GM12872 (cell line): ENCODE measurements at regions not wholly inside any gene's neighbourhood (a gene's known extent, or its start where the extent isn't known, plus 50 kb on each side); places are given as distances from the start of the nearest gene placed in this dataset.

Experiments used
- TF ChIP-seq, protein P1 (sequence below): IDR thresholded peaks from 3 replicates; pipeline ENCODE4 v1.5.1; 2011; ENCODE audit warnings: low read depth, mild to moderate bottlenecking, low read length, moderate library complexity; ENCODE audit not compliant: insufficient read depth

DNA sequence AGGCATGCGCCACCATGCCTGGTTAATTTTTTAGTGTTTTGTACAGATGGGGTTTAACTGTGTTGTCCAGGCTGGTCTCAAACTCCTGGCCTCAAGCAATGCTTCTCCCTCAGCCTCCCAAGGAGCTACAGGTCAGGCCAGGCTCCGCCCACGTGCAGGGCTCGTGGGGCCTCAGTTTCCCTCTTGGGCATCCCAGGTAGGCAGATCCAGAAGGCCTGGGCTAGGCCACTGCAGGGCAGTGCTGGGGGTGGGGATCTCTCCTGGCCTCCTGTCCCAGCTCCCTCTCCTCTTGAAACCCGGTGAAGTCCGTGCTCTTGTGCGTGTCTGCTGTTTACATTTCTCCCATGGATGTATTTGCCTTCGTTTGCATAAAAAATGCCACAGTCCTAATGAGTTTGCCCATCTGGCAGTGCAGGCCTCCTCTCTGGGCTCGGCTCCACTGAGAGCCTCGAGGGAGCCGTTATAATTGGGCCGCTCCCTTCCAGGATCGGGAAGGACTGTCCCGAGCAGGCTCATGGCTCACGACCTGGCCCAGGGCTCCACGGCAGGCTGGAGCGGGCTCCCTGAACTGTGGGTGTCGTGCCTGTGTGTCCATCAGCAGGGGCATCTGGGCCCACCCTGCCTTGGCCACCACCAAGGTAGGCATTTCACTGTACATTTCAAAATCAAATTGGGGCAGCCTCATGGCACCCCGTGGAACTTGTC, 52.6 kb upstream of the RUFY1 start:
- TF ChIP-seq, protein P1, sequence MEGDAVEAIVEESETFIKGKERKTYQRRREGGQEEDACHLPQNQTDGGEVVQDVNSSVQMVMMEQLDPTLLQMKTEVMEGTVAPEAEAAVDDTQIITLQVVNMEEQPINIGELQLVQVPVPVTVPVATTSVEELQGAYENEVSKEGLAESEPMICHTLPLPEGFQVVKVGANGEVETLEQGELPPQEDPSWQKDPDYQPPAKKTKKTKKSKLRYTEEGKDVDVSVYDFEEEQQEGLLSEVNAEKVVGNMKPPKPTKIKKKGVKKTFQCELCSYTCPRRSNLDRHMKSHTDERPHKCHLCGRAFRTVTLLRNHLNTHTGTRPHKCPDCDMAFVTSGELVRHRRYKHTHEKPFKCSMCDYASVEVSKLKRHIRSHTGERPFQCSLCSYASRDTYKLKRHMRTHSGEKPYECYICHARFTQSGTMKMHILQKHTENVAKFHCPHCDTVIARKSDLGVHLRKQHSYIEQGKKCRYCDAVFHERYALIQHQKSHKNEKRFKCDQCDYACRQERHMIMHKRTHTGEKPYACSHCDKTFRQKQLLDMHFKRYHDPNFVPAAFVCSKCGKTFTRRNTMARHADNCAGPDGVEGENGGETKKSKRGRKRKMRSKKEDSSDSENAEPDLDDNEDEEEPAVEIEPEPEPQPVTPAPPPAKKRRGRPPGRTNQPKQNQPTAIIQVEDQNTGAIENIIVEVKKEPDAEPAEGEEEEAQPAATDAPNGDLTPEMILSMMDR, result no peak

DNA sequence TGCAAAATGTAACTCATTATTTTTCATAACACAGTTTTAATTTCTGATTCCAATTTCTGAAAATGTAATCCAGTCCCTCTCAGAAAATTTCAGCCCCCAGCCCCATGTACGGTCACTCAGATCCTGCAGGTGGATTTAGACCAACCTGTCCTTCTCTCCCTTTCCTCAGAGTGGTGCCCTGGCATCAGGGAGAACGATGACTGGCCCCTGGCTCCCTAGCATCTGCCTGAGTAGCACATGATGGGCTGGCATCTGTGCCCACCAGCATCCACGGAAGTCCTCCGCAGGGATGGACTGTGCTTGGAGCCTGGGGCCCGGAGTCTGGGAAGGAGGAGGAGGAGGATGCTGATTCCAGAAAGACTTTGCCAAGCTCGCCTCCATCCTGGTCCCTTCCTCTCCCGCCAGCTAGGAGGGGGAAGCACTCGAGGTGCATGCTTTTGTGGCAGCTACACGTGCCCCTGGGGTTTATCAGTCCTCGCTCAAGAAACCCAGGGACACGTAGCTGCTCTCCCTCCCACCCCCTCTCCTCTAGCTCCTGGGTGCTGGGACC, 54.4 kb upstream of the RUFY1 start:
- TF ChIP-seq, protein P1, result peak; percentile 20; the same call in 1 of the 3 replicates

DNA sequence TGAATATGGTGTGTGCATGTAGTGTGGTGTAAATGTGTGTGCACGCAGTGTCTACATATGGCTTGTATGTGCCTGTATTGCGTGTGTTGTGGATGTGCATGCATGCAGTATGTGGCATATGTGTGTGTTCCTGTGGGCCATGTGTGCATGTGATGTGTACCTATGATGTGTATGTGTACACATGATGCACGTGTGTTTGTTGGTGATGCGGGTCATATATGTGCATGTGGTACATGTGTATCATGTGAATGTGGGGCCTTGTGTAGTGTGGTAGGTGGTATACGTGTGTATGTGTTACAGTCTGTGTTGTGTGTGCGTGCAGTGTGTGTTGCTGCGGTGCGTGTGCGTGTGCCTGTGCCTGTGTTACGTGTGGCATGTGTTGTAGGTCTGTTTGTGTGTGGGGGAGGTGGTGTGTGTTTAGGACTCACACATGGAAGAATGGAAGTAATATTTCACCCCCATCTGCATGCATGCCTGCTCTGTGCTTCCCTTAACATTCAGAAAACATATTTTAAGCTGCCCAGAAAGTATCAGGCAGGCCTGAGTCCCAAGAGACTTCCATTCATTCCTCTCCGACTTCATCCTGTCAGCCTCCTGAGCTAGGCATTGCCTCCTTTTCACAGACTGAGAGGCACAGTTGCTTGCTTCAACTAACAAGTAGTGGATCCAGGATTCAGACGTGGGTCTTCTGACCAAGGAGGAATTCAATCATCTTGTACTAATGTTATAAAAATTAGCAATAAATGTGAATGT, 55.4 kb upstream of the RUFY1 start:
- TF ChIP-seq, protein P1, result no peak

DNA sequence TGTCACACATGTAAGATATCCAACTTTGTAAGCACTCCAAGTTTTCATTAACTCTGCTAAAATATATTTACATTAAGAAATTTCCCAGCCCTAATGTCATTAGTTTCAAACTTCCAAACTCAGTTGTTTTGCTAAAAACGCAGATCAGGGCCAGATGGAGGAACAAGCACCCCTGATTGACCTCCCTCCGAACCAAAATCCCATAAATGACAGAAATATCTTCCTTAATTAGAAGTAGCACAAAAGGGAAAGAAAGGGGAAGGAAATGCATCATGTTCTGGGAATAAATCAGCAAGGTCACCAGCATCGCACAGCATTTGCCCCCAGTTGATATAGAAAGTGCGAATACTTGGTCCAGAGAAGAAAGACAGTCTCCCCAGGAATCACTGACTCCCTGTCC, 61.4 kb upstream of the RUFY1 start:
- TF ChIP-seq, protein P1, result no peak

DNA sequence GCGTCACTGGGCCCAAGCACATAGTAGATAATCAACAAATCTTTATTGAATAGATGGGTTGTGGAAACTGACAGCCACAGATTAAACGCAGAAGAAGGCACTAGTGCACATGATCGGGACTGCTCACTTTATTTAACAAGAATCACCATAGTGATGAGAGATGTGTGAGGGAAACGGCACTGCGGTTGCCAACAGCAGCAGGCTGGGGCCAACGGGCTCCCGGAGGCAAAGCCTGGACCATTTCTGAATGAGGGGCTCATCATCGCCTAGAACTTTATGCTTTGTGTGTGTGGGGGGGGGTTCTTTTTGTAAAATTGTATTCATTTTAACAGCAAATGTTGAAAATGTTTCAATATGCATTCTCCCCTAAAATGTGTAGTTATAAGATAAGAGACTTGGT, 61.9 kb upstream of the RUFY1 start:
- TF ChIP-seq, protein P1, result no peak

DNA sequence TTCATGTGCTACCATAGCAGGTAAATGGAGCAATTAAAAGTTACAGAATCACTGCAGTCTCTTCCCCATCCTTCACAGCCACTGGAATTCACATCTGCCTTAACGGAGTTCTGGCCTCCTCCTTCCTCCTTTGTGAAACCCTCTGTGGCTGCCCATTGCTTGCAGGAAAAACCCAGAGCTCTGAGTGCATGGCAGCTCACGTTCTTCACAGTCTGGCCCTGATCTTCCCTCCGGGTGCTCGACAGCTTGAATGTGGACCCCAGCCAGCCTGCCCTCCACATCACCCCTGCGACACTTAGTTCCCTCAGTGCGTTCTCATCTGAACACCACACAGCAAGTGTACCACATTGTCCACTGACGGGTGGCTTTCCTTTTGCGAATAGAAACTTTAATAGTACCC, 63.2 kb upstream of the RUFY1 start:
- TF ChIP-seq, protein P1, result no peak

DNA sequence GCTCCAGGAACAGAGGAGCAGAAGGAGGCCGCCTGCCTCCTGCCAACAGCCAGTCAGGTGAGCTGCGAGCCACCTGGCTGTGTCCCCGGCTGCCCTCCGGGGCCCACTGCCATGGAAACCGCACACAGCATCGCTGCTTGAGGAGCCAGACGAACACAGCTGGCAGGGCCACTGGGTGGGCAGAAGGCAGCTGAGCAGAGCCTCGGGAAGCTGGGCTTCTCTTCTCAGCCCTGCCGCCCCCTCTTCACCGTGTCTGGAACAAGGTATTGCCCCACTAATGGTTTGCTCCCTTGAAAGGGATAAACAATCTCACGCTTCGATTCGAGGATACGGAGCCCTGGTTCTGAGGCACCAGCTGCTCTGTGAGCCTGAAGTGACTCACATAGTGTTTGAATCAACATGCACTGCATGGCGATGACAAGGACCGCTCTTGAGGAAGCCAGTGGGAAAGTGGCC, 63.7 kb upstream of the RUFY1 start:
- TF ChIP-seq, protein P1, result no peak
